A673 (cell line): ENCODE measurements at regions not wholly inside any gene's neighbourhood (a gene's known extent, or its start where the extent isn't known, plus 50 kb on each side); places are given as distances from the start of the nearest gene placed in this dataset.

Source experiments
- BruUV-seq: library from RNA; stranded (reverse); fragments of 400-500 nt; replicated peaks from 2 replicates; lab custom pipeline; 2021; lab: Mats Ljungman, UMichigan
- CTCF ChIA-PET: fragments of 300-600 bp; sonication (Branson Sonifier 250); formaldehyde crosslinking; loops from one replicate; lab custom pipeline; 2022; ENCODE audit warnings: antibody characterized with exemption; lab: Charles Lee
- POLR2A ChIA-PET: fragments of 300-600 bp; sonication (Branson Sonifier 250); formaldehyde crosslinking; loops from one replicate; lab custom pipeline; 2022; ENCODE audit warnings: antibody characterized with exemption; ENCODE audit not compliant: low non-redundant PET; lab: Charles Lee
- DNase-seq: peaks from one replicate; pipeline ENCODE4 v3.0.0-alpha.2; 2015; ENCODE audit warnings: low spot score
- H3K27ac ChIP-seq: fragments of 200-600 bp; sonication (generic); 2 replicates; pipeline ENCODE4 v1.5.1; 2016; ENCODE audit warnings: mixed run types, low read depth, mild to moderate bottlenecking, mixed read lengths, antibody characterized with exemption, low read length; ENCODE audit not compliant: poor library complexity, severe bottlenecking
- H3K27me3 ChIP-seq: fragments of 200-600 bp; sonication (generic); replicated peaks from 2 replicates; pipeline ENCODE4 v1.6.1; 2017; ENCODE audit warnings: mixed run types, low read depth, mild to moderate bottlenecking, mixed read lengths, antibody characterized with exemption, low read length; ENCODE audit not compliant: insufficient read depth, poor library complexity
- H3K36me3 ChIP-seq: fragments of 200-600 bp; sonication (generic); 2 replicates; pipeline ENCODE4 v1.6.1; 2016; ENCODE audit warnings: mixed run types, mild to moderate bottlenecking, mixed read lengths, antibody characterized with exemption, low read length; ENCODE audit not compliant: insufficient read depth, poor library complexity, severe bottlenecking
- H3K4me1 ChIP-seq: fragments of 200-600 bp; sonication (generic); 2 replicates; pipeline ENCODE4 v1.6.1; 2017; ENCODE audit warnings: mixed run types, mild to moderate bottlenecking, mixed read lengths, antibody characterized with exemption, low read length; ENCODE audit not compliant: insufficient read depth, poor library complexity, severe bottlenecking
- H3K4me3 ChIP-seq: fragments of 200-600 bp; sonication (generic); 2 replicates; pipeline ENCODE4 v1.5.1; 2016; ENCODE audit warnings: low read depth, mixed run types, mild to moderate bottlenecking, mixed read lengths, low read length; ENCODE audit not compliant: poor library complexity, severe bottlenecking
- H3K9me3 ChIP-seq: fragments of 200-600 bp; sonication (generic); 2 replicates; pipeline ENCODE4 v1.6.1; 2016; ENCODE audit warnings: mixed run types, low read depth, mild to moderate bottlenecking, mixed read lengths, antibody characterized with exemption, low read length; ENCODE audit not compliant: poor library complexity, severe bottlenecking
- EZH2 ChIP-seq: fragments of 200-600 bp; sonication (generic); IDR thresholded peaks from 2 replicates; pipeline ENCODE4 v1.6.1; 2017; ENCODE audit warnings: borderline replicate concordance, low read depth, mild to moderate bottlenecking, mixed read lengths, antibody characterized with exemption, low read length; ENCODE audit not compliant: poor library complexity, severe bottlenecking
- intact Hi-C: fragments of 100-400 bp; cut with micrococcal nuclease; formaldehyde crosslinking; loops from one replicate; pipeline ENCODE4 v1.10.0; 2022; ENCODE audit not compliant: unreplicated experiment
- TF ChIP-seq, protein P1 (sequence below): fragments of 300-800, 200-600 bp; sonication (generic); conservative IDR thresholded peaks from 2 replicates; pipeline ENCODE4 v1.5.1; 2017; ENCODE audit warnings: low read depth, mild to moderate bottlenecking, antibody characterized with exemption, low read length, moderate library complexity, mixed read lengths

DNA sequence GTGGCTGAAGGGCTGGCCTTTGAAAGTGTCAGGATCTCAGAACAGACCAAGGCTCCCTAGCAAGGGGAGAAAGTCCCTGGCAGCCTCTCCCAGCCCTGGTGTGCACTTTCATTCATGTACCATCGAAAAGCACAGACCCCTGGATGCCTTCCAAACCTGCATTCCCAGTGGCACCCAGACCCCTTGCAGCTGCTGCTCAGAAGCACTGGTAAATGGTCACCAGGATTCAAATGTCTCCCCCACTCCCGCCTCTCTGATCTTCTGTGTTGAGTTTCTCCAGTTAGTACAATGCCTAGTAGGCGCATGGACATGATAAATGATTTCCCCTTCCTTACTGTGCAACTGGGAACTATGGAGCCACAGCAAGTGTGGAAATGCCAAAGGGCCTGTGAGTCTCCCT, 180.0 kb downstream of the GLI2 start:
- intact Hi-C loops: no loop called here
- no peak for DNase-seq
- Histone ChIP-seq H3K36me3 (no peaks in the 10 kb centered on the region), H3K9me3 (no peaks in the 10 kb centered on the region), H3K4me1 (peaks cover 12% of the 10 kb centered on the region), H3K27ac (no peak overlapping the region), H3K4me3 (no peak overlapping the region), H3K27me3 (no peaks in the 10 kb centered on the region)
- ChIA-PET POLR2A (no interaction called here), CTCF (no interaction called here)
- BruUV-seq: no TSS peak
- TF ChIP-seq, protein P1, sequence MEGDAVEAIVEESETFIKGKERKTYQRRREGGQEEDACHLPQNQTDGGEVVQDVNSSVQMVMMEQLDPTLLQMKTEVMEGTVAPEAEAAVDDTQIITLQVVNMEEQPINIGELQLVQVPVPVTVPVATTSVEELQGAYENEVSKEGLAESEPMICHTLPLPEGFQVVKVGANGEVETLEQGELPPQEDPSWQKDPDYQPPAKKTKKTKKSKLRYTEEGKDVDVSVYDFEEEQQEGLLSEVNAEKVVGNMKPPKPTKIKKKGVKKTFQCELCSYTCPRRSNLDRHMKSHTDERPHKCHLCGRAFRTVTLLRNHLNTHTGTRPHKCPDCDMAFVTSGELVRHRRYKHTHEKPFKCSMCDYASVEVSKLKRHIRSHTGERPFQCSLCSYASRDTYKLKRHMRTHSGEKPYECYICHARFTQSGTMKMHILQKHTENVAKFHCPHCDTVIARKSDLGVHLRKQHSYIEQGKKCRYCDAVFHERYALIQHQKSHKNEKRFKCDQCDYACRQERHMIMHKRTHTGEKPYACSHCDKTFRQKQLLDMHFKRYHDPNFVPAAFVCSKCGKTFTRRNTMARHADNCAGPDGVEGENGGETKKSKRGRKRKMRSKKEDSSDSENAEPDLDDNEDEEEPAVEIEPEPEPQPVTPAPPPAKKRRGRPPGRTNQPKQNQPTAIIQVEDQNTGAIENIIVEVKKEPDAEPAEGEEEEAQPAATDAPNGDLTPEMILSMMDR: no peak
- TF ChIP-seq EZH2: no peak

DNA sequence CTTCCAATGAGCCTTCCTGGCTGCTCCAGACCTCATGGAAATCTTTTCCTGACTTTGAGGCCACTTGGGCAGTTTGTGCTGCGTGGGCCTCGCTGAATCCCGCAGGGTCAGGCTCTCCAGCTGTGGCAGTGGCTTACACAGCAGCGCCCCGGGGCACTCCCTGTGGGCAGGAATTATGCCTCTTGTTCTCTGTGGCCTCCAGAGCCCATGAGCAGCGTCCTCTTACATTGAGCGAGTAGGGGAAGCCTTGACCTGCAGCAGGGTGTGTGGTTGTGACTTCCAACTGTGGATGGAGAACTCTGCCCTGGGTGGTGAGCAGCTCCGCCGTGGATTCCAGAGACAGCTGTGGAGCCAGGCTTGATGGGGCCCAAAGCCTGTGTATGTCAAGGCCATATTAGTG, 180.8 kb downstream of the GLI2 start:
- Histone ChIP-seq H3K4me1 (peaks cover 12% of the 10 kb centered on the region), H3K4me3 (no peak overlapping the region), H3K36me3 (no peaks in the 10 kb centered on the region), H3K27me3 (no peaks in the 10 kb centered on the region), H3K9me3 (no peaks in the 10 kb centered on the region), H3K27ac (no peak overlapping the region)
- intact Hi-C loops: no loop called here
- no peak for DNase-seq
- POLR2A ChIA-PET: no interaction called here
- TF ChIP-seq, protein P1: no peak
- TF ChIP-seq EZH2: no peak
- BruUV-seq: no TSS peak
- CTCF ChIA-PET: no interaction called here

DNA sequence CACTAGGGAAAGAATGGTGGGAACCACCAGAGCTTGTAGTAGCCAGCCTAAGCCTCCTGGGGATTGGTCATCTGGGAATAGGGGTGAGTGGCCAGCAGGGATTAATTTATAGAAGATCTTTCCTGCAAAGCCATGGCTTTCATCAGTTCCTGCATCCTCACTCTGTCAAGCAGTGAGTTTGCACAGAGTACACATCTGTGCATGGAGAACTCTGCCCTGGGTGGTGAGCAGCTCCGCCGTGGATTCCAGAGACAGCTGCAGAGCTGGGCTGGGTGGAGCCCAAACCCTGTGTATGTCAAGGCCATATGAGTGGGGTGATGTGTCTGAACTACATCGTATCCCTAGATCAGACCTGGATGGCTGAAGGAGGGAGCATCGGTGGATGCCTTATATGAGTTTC, 182.2 kb downstream of the GLI2 start:
- BruUV-seq: no TSS peak
- H3K27ac ChIP-seq: no peak overlapping the region
- H3K27me3 ChIP-seq: no peaks in the 10 kb centered on the region
- H3K4me3 ChIP-seq: no peak overlapping the region
- POLR2A ChIA-PET: no interaction called here
- intact Hi-C loops: no loop called here
- peaks cover 12% of the 10 kb centered on the region for H3K4me1 ChIP-seq
- no peak for DNase-seq
- CTCF ChIA-PET: no interaction called here
- TF ChIP-seq, protein P1: no peak
- no peak for TF ChIP-seq EZH2
- H3K36me3 ChIP-seq: no peaks in the 10 kb centered on the region
- H3K9me3 ChIP-seq: no peaks in the 10 kb centered on the region
